Stimulated activated CD4-positive, alpha-beta T cell treated with anti-CD3 and anti-CD28 coated beads, Interleukin-1b, Interleukin-23, amount 100 ng/mL, for 24 hours (primary cell): ENCODE measurements at regions not wholly inside any gene's neighbourhood (a gene's known extent, or its start where the extent isn't known, plus 50 kb on each side); places are given as distances from the start of the nearest gene placed in this dataset.

Source experiments
- DNase-seq, 4 experiments: peaks; one replicate each; pipeline ENCODE4 v3.0.0-alpha.2; 2020; ENCODE audit warnings: low read depth in 4 of 4, low spot score in 1 of 4

GRCh38 chr3:28087591-28087990 lies 153.8 kb upstream of the CMC1 start:
- no peak for DNase-seq

DNA sequence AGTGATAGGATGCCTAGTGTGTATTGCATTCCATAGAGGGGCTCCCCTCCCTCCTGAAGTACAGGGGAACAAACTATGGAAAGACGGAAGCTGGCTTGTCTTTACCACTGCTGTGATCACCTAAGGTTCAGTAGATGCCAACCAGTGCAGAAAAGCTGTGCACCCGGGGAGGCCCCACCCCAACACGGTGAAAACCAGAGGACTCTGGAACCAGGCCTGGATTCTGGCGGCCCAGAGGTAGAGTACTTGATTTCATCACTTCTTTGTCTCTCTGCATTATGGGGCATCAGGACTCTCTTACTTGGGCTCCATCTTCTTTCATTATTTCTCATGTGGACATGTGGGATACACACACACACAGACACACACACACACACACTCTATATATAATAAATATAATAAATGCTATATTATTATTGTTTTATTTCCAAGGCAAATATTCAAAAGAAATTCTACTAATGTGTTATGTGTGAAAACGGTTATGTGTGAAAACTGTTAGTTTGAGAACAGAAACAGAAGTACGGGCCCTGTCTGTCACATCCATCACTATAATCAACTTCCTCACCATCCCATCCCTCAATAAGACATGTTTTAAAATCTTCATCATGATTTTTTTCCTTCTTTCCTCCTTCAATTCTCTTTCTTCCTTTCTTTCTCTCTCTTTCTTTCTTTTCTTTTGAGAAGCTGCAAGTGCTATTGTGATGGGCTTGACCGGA lies 152.4 kb upstream of the CMC1 start:
- DNase-seq = no peak

GRCh38 chr3:28089527-28089897 lies 151.9 kb upstream of the CMC1 start:
- no peak for DNase-seq

DNA sequence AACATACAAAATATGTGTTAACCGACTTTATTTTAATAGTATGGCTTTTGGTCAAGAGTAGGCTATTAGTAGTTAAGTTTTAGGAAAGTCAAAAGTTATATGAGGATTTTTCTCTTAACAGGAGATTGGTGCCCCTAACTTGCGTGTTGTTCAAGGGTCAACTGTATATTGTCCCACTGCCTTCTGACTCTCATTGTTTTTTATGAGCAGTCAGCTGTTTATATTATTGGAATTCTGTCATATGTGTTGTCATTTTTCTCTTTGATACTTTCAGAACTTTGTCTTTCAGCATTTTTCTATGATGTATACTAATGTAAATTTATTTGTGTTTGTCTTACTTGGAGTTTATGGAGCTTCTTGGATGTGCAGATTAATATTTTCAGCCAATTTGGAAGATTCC lies 142.1 kb upstream of the CMC1 start:
- DNase-seq = no peak

GRCh38 chr3:28101705-28102104 lies 139.7 kb upstream of the CMC1 start:
- no peak for DNase-seq

- no peak for DNase-seq
Observed at GRCh38 chr3:28103861-28104260, 137.6 kb upstream of the CMC1 start.

GRCh38 chr3:28104896-28105534 lies 136.4 kb upstream of the CMC1 start:
- no peak for DNase-seq

DNA sequence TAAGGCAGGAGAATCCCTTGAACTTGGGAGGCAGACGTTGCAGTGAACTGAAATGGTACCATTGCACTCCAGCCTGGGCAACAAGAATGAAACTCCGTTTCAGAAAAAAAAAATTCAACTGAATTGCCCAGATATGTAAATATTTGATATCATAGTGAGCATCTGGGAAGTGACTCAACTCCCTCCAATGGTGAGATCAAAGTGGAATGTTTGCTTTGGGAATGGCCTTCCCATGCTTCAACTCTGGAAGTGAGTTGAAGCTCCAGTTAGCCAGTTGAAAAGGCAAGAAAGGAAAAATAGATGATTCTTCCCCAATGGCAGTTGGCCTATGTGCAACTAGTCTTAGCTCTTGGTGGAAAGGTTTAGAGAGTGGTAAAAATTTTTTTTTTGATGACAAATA lies 131.6 kb upstream of the CMC1 start:
- DNase-seq = no peak

- no peak for DNase-seq
Observed at GRCh38 chr3:28110869-28111268, 130.6 kb upstream of the CMC1 start.

DNA sequence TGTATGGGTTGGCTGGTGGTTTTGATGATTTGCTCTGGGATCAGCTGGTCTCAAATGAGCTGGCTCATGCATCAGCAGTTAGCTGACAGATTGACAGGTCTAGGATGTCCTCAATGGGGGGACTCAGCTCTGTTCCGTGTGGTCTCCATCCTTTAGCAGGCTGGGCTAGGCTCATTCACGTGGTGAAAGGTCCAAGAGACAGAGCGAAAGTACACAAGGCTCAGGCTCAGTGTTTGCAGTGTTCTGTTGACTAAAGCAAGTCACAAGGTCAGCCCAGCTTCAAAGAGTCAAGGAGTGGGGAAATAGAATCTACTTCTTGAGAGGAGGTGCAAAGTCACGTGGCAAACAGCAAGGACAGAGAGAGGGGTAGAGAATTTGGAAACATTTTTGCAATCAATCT lies 126.5 kb upstream of the CMC1 start:
- DNase-seq = no peak

GRCh38 chr3:28115316-28115715 lies 126.1 kb upstream of the CMC1 start:
- no peak for DNase-seq

DNA sequence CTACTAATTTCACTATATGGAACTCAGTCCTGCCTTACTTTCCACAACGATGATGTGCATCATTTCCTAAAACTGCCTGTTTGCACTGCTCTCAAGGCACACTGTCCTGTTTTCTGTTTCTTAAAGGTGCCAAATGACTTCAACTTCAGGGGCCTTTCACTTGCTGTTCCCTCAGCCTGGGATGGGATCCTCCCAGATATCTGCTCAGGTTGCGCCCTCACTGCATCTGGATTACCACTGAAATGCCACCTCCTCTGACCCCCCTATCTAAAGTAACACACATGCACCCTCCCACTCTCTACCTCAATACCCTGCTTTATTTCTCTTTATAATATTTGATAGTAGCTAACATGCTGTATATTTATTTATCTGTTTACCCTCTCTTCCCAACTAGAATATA lies 123.8 kb upstream of the CMC1 start:
- no peak for DNase-seq

GRCh38 chr3:28118087-28118486 lies 123.3 kb upstream of the CMC1 start:
- no peak for DNase-seq

- DNase-seq = no peak
Observed at GRCh38 chr3:28122227-28122626, 119.2 kb upstream of the CMC1 start.

- no peak for DNase-seq
Observed at GRCh38 chr3:28124882-28125281, 116.5 kb upstream of the CMC1 start.

- DNase-seq = no peak
Observed at GRCh38 chr3:28125342-28125741, 116.1 kb upstream of the CMC1 start.

DNA sequence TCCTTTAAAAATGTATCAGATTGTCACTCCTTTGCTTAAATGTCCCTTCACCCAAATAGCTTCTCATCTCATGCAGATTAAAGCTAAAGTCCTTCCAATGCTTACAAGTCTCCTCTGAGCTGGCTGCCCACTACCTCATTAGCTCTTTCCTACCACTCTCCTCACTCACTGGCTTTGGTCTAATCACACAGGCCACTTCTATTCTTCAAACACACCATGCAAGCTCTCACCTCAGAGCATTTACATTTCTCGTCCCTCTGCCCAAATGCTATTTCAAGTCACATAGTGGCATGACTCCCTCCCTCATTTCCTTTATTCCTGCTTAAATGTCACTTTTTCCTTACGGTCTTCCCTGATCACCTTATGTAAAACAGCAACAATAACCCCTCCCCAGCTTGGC lies 110.6 kb upstream of the CMC1 start:
- DNase-seq = no peak

- no peak for DNase-seq
Observed at GRCh38 chr3:28132941-28133340, 108.5 kb upstream of the CMC1 start.

DNA sequence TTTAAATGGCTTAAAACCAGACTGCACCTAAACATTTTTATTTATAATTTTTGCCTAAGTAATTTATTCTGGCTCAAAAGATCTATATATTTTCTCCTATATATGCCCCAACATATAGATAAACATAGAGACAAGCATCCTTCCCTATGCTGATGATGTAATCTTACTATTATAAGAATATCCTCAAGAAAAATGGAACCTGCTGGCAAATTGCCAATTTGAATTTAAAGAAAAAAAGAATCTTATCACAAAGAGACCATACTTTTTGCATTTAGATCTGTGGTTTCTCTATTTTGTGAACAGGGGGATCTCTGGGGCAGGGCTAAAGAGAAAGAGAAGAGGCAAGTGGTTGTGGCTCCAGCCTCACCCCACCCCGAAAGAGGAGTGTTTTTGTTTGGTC lies 107.2 kb upstream of the CMC1 start:
- no peak for DNase-seq

GRCh38 chr3:28134792-28135375 lies 106.5 kb upstream of the CMC1 start:
- DNase-seq = no peak

GRCh38 chr3:28136607-28137216 lies 104.7 kb upstream of the CMC1 start:
- DNase-seq = no peak

DNA sequence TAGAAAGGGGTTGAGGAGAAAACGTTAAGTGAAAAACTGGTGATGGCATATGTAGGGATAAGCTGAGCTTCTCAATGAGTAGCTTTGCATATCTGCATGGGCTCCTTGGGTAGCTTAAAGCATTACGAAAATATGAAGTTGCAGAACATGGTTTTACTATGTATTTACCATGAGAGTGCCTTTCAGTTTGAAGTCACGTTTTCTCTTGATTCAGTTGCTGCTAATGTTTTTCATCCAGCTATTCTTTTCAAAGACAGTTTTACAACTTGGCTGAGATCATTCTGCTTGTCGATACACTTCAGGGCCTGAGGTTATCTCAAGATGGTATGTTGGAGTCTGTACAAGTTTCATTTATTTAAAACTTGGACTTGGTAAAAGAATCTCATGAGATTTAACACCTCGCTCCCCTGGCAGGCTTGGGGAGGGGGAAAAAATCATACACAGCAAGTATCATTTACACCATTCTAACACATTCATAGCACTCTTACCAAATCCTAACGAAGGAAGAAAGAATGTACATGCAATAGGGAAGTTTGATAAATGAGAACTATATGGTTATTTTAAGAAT lies 103.3 kb upstream of the CMC1 start:
- no peak for DNase-seq
